GM18868 (cell line): ENCODE measurements at regions not wholly inside any gene's neighbourhood (a gene's known extent, or its start where the extent isn't known, plus 50 kb on each side); places are given as distances from the start of the nearest gene placed in this dataset.
"Not testable (repeated sequence)": the region's sequence is repeated elsewhere in the genome, so short reads cannot be mapped to it uniquely, and the experiment has no call there.

Experiments used
- ATAC-seq: cut with Tn5 transposase; IDR thresholded peaks from one replicate; pipeline ENCODE4 v1.9.1; 2021; ENCODE audit warnings: mild to moderate bottlenecking, moderate library complexity; ENCODE audit not compliant: unreplicated experiment

DNA sequence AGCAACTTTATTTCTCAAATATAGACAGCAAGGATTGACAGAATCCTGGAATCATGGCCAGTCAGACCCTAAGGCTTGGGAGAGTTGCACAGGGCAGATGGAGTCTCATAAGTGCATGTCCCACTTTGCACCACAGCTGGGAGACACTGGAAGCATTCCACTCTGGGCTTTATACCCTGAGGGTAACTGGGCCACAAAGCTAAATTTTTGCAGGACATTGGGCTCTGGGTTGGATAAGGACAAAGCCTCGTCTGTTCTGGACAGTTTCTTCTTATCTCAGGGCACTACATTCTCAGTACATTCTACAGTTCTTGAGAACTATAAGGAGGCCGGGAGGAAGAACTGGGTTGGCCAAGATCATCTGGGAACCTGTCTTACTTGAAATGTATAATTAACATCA lies 158.3 kb upstream of the IGFBP3 start:
- ATAC-seq: no peak

DNA sequence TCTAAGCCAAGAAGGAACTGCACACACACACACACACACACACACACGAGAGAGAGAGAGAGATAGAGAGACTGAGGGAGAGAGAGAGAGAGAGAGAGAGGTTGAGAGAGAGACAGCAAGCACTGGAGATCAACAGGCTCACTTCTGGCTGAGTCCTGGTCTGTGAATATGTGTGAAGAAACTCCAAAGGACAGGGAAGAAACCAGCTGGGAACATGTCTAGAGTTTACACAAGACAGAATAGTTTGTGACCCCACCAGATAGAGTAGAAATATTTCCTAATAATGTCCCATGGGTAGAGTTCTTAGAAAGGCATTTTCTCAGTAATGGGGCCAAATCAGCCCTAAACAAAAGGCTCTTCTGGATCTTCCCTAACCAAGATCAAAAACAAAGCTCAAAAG lies 155.5 kb upstream of the IGFBP3 start:
- ATAC-seq: no peak

DNA sequence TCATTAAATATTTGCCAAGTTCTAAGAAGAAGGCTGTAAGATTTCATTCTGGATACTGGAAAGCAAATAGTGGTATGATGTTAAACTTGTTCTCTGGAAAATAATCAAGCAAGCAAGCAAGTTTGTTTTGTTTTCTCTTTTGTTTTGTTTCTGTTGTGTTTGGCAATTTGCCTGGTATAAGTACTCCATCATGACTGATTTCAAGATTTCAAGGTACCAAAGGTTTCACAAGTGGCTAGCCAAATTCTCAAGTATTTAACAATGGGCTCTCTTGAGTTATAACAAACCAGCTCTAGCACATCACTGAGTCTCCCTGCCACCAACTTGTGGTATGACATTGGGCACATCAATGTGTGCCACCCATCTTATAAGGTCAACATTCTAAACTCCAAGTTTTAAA lies 151.7 kb upstream of the IGFBP3 start:
- ATAC-seq: peak; percentile 70

DNA sequence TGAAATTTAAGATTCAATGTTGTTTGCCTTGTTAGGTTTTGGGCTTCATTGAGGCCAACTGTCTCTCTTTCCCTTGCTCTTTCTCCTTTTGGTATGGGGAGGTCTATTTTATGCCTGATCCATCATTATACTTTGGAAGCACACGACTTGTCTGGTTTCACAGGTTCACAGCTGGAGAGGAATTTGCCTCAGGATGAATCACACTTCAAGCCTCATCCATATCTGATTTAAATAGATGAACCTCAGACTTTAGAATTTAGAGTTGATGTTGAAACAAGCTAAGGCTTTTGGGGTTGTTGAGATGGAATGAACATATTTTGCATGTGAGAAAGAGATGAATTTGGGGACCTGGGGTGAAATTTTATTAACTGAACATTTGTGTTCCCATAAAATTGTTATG lies 150.5 kb upstream of the IGFBP3 start:
- ATAC-seq: no peak

DNA sequence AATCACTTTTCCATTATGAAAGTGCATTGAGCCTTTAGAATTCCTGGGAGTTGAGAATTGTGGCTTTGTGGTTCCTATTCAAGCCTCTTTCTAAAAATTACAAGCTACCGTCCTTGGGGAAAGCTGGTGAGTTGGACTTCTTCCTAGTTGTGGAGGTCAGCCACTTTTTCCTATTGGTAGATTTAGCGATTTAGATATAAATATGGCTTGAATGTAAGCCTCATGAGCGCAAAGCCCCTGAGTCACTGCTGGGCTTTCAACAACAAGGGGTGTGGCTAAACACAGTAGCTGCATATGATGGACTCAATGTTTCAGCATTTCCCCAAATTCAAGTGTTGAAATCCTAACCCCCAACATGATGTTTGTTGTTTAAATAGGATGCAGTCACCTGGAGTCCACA lies 150.0 kb upstream of the IGFBP3 start:
- no peak for ATAC-seq

DNA sequence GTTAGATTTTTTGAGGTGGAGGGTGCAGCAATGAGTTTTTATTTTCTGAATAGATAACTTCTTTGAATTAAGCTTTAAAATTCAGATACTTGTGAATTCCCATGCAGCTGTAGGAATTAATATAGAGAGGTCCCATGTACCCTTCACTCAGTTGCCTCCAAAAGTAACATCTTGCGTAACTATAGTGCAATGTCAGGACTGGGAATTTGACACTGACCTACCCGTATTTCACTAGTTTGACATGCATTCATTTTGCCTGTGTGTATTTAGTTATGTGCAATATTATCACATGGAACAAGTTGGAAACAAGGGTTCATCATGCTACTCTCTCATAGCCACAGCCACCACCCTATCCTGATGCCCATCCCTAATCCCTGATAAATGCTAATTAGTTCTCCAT lies 147.1 kb upstream of the IGFBP3 start:
- no peak for ATAC-seq

DNA sequence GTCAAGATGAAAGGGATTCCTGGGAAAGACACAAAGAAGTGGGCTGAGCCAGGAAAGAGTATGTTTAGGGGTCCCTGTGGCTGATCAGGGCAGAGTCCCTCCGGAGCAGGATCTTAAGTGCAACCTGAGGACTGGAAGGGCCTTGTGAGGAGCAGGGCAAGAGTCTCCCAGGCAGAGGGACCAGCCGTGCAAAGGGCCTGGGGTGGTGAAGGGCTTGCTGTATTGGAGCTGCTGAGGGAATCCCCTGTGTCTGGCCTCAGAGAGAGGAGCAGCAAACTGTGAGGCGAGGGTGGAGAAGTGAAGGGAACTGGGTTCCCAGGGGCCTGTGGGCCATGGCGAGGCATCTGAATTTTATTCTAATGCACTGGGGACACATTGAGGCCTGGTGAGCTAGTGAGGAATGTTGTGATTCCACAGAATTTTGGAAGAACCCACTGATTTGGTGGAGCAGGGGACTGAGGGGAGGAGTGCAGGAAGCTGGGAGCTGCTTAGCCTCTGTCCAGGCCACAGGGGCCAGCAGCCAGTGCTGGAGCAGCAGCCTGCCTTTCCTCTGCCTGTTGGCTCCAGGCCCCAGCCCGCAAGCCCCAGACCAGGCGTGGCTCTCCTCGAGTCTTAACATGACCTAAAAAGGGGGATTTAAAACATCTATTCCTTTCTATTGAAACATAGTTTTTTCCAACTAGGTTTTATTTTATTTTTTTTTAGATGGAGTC lies 138.4 kb upstream of the IGFBP3 start:
- ATAC-seq: no peak

DNA sequence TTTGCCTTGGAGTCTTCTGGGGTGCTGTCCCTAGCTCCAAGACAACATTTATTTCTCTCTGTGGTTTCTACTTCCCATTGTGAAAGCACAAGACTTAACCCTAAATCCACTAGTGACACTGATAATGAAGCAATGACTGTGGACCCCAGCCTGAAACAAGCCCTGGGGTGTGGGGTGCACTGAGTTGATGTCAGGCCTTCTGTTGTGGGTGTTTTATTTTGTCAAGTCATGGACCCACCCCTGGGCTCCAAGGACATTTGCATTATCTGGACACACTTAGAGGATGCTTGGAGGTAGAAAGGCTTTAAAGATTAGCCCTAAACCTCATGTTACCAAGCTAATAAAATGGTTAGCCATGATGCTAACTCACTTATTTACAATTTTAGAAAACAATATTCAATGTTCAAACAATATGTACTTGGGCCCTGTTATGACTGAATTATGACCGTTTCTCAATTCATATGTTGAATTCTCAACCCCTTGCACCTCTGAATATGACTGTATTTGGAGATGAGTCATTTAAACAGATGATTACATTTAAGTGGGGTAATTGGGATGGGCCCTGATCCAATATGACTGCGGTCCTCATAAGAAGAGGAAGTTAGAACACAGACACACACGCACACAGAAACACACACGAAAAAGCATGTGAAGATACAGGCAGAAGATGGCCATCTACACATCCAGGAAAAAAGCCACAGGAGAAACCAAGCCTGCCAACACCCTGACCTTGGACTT lies 137.2 kb upstream of the IGFBP3 start:
- ATAC-seq: peak; percentile 89

DNA sequence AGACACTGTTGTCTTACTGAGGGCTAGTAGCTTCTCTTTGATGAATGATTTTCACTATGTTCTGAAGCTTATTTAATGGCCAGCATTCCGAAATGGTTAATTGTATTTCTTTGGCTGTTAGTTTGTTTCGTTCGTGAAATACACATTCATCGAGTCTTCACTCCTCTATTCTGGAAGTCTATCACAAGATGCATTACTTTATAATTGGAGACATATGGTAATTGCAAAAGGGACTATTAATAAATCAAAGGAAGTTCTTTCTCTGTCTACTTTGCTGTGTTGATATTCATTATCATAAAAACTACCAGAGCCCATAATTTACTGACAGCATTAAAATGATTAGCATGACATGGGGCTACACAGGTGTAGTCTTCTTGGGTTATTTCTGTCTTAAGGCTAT lies 133.8 kb upstream of the IGFBP3 start:
- ATAC-seq: no peak

DNA sequence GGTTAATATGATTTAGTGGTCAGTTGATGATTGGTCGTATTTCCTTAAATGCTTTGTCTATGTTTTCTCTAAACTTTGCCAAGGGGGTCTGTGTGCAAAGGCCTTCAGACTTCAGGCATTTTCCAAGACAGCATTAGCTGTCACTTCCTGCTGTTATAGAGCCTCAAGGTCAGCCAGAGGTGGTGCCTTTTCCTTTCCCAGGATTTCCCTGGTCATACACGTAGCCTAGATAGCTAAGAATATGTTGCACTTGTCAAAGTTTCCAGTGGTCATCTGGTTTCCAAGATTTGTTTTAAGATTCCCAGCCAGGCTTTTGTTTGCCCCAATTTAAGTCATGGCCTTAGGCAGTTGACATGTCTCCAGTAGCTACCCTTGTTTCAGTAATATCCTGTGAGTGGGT lies 133.2 kb upstream of the IGFBP3 start:
- ATAC-seq: no peak

DNA sequence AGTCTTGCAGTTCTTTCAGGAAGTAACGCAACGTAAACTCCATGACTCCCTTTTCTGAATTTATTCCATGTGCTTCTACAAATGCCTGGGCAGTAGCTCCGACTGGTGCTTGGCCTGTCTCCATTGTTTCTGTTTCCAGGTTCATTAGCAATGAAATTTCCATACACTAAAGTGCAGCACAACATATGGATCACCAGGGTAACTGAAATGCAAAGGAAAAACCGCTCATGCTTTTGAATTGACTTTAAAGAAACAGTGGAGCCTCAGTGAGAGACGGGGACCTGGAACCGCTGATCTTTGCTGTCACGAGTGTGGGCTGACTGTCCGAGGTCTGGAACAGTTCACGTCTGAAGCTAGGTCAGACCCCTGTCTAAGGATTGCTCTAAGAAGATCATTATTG lies 126.5 kb upstream of the IGFBP3 start:
- no peak for ATAC-seq

DNA sequence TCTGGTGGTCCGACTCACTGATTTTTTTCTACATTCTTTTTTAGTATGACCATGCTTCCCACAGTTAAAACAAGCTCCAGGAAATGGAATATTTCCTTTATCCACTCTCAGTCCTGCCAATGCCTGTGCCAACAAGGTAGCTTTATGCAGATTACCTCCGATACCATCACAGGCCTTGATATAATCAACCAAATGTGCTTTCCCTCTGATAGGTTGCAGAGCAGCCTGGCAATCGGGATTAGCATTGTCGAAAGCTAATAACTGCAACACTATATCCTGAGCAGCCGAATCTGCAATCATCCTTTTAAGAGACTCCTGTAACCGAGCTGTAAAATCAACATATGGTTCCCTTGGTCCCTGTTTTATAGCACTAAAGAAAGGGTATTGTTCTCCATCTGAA lies 122.3 kb upstream of the IGFBP3 start:
- not testable (repeated sequence) for ATAC-seq

DNA sequence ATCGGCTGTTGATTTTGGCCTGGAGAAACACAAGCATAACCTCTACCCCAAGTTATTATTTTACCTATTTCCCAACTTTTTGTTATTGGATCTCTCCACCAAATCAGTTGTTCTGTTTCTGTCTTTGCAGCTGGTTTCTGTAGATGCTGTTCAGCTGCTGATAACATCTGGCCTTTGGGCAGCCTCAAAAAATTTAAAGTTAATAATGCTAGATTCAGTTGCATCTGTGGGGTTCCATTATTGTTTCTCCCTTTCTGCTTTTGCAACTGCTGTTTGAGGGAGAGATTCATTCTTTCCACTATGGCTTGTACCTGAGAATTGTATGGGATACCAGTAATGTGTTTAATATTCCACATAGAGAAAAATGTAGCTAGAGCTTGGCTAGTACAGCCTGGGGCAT lies 118.7 kb upstream of the IGFBP3 start:
- not testable (repeated sequence) for ATAC-seq

DNA sequence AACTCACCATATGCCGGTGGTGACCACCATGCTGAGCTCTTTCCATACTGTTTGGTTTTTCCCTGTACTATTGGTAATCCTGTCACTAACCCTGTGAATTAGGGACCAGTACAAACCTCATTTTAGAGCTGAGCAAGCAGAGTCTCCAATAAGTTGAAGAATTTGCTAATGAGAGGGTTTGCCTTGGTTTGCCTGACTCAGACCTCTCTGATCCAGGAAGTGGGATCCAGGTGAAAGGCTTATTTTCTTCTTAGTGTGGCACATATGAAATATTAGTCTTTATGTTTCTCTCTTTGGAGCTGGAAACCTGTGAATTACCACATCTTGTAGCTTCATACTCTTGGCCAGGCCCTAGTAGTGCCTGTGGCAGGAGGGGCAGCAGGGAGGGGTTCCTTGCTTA lies 114.1 kb upstream of the IGFBP3 start:
- ATAC-seq: no peak

DNA sequence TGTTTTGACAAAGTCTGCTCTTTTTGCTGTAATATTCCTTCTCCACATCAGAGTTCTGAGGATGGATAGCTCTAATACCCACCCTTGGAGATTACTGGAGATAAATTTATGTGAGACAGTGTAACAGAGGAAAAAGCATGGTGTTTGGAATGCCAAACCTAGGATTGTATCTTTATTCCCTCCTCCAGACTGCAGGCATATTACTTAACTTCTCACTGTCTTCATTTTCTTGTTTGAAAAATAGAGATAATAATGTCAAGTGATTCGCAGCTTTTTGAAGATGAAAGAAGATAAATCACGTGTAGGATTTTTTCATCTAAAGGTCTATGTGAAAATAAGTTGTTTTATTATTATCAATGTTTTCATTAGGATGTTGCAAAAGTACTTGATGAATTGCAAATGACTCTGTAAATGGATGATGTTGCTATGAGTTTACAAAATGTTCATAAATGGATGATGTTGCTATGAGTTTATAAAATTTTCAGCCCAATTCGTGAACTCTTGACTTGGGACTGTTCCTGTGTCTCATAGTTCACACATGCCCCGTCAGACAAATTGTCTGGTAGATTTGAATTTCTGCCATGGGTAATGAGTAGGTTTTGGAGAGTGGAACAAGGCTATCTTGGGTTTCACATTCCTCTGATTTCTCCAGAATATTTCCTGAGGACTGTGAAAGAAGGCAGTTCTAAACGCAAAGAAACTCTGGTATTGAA lies 113.1 kb upstream of the IGFBP3 start:
- no peak for ATAC-seq

DNA sequence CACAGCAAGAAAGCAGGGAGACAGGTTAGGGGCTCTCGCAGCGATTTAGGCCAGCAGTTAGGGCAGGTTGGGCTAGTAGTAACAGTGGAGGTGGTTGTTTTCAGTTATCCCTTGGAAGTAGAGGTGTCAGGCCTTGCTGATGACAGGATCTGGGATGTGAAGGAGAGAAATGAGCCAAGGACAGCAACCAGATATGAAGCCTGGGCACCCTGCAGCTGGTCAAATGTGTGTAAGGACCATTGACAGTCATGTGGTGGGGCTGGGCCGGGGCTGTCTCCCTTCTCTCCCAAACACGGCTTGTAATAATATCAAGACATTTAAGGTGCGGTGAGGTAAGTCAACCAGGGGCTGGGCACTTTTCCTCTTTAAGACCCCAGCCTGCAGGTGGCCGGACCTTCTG lies 112.5 kb upstream of the IGFBP3 start:
- no peak for ATAC-seq

DNA sequence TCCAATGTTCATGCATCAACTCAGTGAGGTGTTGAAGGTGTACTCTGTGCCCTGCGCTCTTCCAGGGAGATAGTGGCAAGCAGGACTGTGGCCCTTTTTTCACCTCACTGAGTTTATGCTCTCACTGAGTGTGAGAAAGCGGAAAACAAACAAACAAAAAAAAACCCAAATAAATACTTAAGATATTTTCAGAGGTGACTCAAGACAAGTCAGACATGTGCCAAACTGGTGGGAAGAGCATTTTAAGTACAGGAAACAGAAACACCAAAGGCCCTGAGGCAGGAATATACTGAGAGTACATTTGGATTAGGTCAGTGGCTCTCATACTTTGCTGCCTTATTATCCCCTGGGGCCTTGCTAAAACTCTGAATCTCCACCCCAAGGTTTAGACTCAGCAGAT lies 111.9 kb upstream of the IGFBP3 start:
- no peak for ATAC-seq

DNA sequence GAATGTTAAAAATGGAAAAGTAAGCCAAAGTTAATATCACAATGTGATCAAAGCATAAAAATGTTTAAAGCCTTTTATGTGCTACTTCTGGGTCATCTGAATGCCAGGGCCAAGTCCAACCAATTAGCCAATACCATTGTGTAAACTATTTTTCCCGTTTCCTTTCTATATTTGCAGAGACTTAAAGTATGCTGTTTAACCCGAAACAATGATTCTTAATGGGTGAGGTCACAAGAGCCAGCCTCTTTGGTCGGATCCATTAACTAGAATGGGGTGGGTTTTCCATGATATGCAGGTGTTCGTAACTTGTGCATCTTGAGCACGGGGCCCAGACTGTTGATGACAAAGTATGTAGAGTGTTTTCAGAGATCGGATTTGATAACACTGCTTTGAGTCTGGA lies 111.3 kb upstream of the IGFBP3 start:
- ATAC-seq: no peak

DNA sequence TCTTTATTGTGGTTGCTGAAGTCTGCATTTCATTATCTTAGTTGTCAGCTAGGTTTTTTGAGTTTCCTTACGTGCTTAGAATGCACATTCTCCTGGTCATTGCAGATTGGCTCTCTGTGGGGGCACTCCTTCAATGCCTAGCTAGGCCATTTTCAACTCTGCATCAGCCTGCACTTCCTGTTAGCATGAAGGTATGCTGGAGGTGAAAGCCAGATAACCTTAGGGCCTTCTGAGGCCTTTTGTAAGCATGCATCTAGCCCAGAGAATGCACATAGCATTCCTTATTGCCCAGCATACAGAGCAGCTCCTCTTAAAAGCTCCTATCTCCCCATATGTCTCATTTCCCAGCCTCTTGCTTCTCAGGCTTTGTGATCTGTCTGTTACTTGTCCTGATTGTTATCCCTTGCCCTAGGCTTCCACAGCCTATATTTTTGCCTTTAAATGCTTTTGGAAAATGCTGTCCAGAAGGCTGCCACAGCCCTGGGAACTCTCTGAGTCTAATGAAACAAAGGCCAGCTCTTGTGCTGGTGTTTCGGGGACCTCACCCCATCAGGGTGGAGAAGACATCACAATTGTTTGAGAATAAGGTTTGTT lies 108.1 kb upstream of the IGFBP3 start:
- ATAC-seq: no peak

DNA sequence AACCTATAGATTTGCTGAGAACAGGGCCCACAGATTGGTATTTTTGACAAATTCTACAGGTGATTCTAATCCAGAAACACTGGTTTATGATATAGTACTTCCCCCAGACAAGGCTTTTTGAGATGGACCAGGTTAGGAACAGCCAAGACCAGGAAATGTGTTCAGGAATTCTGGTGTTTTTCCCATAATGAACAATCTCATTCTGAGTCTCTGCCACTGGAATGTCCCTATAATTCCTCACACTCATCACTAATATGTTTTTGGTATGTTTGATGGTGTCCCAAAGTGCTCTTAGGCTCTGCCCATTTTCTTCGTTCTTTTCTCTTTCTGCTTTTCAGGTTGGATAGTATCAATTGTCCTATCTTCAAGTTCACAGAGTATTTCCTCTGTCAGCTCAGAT lies 107.2 kb upstream of the IGFBP3 start:
- ATAC-seq: no peak

DNA sequence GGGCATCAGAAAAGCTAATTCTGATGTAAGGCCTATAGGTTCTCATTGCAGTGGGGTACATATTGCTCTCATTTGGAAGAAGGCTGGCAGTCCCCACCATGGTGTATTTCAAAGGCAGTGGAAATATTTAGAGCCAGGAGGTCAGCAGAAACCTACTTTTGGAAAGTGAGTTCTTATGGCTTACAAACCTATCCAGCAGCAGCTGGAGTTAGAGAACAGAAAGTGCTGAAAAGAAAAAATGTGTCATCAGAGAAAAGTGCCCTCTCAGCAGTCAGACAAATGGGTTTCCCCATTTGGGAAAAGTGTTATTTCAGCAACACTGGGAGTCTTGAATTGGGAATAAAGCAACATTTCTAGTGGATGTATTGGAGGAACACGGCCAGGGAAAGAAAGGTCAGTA lies 105.7 kb upstream of the IGFBP3 start:
- no peak for ATAC-seq
